ENCODE measurements at regions not wholly inside any gene's neighbourhood (a gene's known extent, or its start where the extent isn't known, plus 50 kb on each side); places are given as distances from the start of the nearest gene placed in this dataset.

DNA sequence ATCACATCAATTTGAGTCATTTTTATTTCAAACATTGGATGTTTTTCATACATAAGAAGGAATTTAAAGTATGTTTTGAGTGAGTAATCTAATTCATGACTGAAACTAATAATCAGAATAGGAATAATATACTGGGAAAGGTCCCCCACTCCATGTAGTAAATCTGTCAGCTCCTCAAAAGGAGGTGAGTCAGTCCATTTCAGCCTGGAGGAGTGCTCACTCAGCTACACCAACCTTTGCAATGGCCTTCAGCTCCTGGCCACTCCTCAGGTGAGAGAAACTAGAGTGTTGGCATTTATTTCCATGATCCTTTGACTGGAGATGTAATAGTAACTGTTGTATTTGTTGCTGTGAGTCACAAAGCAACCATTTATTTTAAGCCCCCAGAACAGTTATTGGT, 744.9 kb upstream of the ARRDC4 start:
- TF ChIP-seq, protein P1, sequence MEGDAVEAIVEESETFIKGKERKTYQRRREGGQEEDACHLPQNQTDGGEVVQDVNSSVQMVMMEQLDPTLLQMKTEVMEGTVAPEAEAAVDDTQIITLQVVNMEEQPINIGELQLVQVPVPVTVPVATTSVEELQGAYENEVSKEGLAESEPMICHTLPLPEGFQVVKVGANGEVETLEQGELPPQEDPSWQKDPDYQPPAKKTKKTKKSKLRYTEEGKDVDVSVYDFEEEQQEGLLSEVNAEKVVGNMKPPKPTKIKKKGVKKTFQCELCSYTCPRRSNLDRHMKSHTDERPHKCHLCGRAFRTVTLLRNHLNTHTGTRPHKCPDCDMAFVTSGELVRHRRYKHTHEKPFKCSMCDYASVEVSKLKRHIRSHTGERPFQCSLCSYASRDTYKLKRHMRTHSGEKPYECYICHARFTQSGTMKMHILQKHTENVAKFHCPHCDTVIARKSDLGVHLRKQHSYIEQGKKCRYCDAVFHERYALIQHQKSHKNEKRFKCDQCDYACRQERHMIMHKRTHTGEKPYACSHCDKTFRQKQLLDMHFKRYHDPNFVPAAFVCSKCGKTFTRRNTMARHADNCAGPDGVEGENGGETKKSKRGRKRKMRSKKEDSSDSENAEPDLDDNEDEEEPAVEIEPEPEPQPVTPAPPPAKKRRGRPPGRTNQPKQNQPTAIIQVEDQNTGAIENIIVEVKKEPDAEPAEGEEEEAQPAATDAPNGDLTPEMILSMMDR (IDR thresholded peaks at IDR 0.05): no peak

DNA sequence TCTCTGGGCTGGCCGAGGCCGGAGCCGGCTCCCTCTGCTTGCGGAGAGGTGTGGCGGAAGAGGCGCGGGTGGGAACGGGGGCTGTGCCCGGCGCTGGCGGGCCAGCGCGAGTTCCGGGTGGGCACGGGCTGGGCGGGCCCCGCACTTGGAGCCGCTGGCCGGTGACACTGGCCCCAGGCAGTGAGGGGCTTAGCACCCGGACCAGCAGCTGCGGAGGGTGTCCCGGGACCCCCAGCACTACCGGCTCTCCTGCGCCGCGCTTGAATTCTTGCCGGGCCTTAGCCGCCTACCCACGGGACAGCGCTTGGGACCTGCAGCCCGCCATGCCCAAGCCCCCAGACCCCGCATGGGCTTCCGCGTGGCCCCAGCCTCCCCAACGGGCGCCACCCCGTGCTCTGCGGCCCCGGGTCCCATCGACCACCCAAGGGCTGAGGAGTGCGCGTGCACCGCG, 736.3 kb upstream of the ARRDC4 start:
- TF ChIP-seq, protein P1 (IDR thresholded peaks at IDR 0.05): no peak

DNA sequence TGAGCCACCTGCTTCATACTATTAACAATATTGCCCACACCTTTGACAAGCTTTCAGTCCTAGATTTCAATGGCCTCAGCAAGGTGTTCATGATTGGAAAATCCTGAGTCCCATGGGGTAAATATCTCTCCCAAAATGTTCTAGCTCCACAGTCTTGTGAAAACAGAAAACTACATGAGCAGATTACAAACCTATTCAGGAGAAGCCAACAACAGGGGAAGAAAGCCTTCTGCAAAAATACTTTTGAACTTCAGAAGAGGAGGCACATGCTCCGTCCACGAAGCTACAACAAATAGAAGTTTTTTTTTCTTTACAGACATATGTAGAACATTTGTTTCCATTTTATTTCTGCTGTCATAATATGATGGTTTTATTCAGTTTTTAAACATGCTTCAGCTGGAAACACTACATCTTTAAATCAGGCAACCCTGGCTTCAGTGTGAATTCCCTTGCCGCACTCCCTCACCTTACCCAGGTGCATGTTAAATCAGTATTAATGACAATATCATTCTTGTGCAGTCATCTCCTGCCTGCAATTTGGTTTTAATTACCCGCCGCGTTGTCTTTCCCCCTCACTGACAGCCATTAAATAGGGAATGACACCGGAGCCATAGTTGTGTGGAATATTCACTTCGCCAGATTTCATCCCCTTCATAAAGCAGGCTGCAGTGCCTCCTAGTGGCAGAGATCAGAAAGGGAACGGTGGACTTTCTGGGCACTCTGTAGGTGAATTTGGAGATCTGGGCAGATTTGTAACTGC, 725.5 kb upstream of the ARRDC4 start:
- TF ChIP-seq, protein P1 (IDR thresholded peaks at IDR 0.05): peak; percentile 93

DNA sequence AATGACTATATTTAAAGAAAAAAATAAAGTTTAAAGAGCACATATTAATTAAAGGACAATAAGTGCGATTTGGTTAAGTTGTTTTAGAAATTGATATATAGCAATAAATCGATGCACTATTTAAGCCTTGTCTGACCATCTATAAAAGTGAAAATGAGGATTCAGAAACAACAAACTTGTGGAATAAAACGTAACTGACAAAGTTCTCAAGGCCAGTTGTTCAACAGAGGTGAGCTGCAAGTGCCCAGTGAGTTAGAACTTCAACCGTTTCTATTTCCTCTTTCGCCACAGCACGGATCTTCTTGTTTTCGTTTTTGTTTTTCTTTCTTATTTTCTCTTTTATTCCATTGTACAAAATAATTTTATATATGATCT, 724.9 kb upstream of the ARRDC4 start:
- TF ChIP-seq, protein P1 (IDR thresholded peaks at IDR 0.05): peak; percentile 22; the same call in 1 of the 2 replicates

- TF ChIP-seq, protein P1 (IDR thresholded peaks at IDR 0.05): no peak
Measured at GRCh38 chr15:97236140-97236539, 724.4 kb upstream of the ARRDC4 start.

GRCh38 chr15:97237160-97237559, 723.3 kb upstream of the ARRDC4 start:
- TF ChIP-seq, protein P1 (IDR thresholded peaks at IDR 0.05): no peak

DNA sequence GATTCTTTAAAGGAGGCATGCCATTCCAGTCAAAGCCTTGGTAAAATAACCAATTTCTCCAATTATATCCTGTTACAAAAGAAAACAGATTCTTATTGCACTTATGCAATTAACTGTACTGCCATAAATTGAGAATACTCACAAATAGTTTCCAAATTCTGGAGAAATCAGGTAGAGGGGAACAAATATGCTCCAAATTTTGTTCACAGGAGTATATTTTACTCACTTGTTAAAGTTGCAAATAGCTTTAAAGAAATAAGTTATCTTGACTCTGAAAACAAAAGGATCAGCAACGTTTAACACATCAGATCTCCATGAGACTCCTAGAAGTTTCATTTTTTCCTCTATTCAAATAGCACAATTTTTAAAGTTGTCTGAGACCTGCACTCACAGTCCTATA, 712.1 kb upstream of the ARRDC4 start:
- TF ChIP-seq, protein P1 (IDR thresholded peaks at IDR 0.05): no peak

Measured in LNCAP (cell line).